Stimulated activated CD8-positive, alpha-beta memory T cell treated with anti-CD3 and anti-CD28 coated beads, Interleukin-15, amount 100 ng/mL, for 24 hours (primary cell): ENCODE measurements at regions not wholly inside any gene's neighbourhood (a gene's known extent, or its start where the extent isn't known, plus 50 kb on each side); places are given as distances from the start of the nearest gene placed in this dataset.

Experiments used
- DNase-seq: peaks from one replicate; pipeline ENCODE4 v3.0.0-alpha.2; 2020; ENCODE audit warnings: low read depth

DNA sequence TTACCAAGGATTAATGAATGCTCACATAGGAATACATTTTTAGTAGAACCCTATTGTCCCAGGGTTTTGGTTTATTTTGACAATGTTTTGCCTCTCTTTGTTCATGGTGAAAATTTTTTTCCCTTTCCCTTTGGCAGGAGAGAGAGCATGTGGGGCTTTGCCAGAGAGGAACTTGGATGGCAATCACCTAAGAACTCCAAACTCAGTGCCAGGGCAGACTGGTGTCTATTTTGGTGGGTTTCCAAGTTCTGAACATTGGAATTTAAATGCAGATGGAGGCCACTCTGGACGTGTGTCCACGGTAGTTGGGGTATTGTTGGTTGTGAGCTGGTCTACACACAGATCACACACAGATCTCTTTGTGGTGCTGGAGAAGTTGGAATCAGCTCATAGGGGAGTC is 2091.1 kb upstream of the PIK3C3 start:
- DNase-seq: no peak

DNA sequence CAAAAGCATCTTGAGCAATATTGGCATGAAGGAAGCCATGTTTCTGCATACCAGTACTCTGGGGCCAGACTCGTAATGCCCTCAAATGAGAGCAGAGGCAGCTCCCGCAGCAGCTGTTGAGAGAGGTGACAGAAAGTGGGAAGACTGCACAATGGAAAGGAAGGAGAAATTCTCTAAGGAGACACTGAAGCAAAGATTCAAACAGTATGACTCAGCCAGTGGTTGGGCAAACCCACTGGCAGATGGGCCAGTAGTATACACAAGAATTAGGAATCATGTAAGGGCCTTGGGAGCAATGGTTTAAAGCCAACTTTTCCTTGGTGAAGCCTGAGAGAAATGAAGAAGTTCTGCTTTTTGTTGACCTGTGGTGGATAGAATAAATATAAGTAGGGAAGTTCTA is 2092.7 kb upstream of the PIK3C3 start:
- DNase-seq: no peak

DNA sequence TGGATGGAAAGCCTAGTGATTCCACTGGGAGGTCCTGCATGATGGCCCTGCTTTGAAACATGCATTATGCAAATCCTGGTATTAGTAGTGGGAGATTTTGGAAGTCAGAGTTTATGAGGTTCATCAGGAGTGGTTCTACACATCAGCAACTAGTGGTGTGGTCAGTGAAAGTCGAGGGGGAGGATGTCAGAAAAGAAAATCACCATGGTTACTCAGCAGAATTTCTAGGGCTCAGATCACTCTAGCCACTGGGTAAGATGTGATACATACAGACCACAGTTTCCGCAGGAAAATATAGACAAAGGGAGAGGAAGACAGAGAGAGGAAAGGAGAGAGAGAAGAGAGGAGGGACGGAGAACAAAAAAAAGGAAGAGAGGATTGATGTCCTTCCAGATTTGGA is 2100.7 kb upstream of the PIK3C3 start:
- no peak for DNase-seq

DNA sequence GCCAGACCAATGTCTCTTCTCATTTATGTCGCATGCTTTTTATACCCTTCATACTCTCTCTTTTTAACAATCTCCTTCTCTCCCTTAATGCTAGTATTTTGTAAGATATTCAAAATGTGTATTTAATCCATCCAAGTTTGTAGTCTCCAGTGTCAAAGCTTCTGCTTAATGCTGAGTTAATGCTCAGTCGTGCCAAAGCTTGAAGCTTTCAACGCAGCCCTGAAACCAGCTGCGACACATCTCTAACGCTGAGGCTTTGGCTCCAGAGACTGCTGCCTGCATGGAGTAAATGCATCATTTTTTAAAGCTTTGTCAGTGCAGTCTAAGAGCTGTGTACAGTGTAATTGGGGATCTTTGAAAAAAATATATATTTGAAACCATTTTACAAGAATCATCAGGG is 2108.8 kb upstream of the PIK3C3 start:
- no peak for DNase-seq

DNA sequence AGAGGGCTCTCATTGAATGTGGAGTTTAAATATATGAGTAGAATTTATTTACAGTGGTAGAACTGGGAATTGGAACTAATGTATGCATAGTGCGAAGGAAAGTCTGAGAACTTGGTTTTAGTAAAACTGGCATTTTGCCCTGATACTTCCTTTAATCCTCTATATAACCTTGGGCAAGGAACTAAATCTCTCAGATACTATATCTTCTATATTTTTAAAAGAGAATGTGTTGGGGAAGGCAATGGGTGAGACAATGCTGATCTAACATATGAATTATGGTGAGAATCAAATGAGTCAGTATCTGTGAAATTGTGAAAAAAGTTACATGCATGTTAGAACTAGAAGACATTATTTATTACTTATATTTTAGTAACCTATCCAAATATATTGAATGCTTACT is 2109.4 kb upstream of the PIK3C3 start:
- no peak for DNase-seq

DNA sequence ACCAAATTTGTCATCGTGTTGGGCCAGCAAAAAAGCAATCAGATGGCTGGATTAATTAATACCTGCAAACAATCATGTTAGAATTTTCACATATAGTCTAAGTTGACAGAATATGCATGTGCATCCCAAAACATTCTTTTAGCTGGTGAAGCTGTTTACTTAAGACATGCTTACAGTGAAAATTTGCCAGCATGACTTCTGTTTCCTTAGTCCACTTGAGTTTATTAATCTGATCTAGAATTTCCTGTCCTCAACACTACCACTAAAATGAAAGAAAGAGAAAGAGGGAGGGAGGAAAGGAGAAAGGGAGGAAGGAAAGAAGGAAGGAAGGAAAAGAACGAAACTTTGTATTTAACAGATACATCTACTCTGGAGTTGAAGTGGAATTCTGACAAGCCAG is 2109.9 kb upstream of the PIK3C3 start:
- DNase-seq: no peak

DNA sequence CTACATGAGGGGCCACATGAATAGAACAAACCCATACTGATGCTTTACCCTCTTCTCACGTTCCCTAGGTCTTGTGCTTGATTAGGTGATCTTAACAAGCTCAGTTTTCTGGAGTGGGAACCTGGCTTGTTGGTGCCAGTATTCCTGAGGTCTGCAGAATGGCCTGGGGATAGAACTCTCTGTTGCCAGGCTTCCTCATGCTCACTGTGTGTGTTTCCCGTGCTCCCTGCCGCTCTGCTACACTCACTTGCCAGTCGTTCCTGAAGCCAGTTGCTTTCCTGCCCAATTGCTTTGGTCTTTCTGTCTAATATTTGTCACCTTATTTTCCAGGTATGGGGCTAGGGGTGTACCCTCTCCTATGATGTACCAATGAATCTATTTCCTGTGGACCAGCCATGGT is 2111.5 kb upstream of the PIK3C3 start:
- no peak for DNase-seq

DNA sequence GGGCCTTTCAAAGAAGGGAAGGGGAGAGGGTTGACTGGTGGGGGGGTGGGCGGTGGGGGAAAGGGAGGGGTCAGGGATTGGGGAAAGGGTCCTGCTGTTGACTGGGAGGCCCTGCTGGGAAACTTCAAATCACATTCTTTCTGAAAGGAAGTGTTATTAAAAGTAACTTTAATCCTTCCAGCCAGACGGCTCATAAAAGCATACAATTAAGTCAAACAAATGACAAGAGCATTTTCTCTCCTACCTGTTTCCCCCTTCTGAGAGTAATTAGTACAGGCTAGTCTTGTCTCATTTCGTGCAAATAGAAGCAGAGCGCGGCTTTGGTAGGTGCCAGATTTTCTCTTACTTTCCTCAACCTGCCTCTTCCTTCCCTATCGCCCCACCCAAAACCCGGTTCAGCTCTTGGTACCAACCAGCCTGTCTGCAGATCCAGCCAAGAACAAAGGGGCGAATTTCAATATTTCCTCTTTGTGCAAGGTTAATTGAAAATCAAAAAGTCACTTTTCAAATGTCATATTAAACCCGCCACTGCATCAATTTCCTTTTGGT is 2112.6 kb upstream of the PIK3C3 start:
- DNase-seq: no peak

DNA sequence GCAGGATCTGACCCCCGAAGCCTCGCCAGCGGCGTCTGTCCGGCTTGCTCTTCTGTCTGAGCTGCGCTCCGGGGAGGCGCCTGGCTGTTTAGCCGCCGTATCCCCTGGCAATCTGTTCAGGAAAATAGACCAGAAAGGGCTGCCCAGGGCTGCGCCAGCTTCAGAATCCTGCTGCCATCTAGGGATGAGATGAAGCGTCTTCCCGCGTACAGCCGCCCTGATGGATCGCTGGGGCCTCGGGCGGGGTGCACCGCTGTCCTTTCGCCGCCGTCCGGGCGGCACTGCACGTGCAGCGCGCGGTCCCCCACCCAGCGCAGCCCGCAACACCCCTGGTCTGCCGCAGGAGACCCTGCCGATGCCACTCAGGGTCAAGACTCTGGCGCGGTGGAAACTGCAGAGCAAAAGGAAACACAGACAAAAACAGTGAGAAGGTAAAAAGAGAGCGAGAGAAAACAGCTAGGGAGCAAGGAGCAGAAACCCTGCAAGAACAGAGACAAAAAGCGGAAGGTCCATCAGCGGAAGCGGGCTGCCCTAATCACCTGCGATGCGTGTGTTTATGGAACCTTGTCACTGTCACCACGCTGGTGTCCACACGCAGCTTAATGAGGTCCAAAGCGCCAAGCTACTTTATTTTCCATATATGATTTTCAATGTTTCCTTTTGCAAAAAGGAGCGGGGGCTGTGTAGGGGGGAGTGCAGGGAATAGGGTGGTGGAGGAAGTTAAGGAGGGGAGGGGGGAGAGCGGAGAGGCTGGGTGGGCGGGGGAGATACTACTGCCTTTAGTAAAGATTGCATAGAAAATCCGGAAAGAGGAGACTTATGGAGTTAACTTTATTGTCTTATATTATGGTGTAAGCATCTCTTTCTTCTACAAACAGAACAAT is 2113.3 kb upstream of the PIK3C3 start:
- DNase-seq: no peak

DNA sequence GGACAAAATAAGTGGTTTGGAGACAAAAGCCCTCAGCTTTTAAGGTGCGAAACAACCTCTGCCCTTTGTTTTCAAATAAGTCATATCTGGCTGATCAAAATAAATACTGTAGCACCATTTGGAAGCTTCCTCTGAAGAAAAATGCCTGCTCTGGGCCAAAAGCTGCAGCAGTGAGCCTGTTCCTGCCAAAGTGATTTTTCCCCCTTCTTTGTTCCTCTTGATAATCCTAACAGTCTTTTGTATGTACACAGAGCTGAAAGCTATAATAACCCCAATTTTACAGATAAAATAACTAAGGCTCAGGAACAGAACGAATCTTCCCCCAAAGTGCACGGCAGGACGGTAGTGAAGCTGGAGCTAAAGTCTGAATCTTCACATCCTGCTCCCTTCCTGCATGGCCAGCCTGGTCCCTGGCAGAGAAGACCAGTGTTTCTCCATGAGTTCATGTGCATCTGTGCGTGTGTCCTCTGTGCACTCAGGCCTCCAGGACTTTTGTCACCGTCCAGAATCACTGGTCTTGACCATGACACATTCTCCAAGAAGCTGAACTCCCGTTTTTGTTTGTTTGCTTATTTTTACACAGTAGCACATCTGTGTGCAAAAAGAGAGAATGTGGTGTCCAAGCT is 2114.1 kb upstream of the PIK3C3 start:
- DNase-seq: no peak

DNA sequence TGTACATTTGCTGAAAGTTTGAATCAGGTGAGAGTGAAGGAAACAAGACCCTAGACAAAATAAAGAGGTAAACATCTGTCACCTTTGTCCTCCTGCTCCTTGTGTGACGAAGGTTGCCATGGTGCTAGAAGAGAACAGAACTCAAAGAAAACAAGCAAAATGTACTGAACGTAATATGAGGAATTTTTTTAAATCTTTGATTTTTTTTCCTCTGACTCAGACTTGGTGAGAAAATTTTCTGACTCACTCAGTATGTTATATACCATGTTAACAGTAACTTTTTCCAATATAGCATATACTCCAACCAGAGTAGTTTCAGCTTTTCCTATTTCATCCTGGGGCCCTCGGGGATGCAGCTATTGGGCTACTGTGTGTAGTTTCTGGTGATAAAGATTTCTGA is 2114.6 kb upstream of the PIK3C3 start:
- DNase-seq: no peak

DNA sequence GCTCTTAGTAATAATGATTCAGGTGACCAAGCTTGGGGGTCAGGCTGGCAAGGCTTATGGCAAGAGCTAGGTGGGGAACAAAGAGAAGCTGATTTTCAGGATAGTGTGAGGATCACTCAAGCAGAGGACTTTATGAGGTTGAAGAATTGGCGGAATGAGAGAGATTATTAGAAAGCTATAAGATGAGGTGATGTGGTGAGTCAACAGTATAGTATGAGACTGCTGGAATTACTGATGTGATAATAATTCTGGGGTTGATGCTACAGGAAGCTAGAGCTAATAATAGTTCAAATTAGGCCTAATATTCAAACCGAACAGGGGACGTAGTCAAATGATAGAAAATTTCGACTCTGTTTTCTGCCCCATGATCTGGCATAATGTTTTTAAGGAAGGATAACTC is 2115.3 kb upstream of the PIK3C3 start:
- DNase-seq: no peak

DNA sequence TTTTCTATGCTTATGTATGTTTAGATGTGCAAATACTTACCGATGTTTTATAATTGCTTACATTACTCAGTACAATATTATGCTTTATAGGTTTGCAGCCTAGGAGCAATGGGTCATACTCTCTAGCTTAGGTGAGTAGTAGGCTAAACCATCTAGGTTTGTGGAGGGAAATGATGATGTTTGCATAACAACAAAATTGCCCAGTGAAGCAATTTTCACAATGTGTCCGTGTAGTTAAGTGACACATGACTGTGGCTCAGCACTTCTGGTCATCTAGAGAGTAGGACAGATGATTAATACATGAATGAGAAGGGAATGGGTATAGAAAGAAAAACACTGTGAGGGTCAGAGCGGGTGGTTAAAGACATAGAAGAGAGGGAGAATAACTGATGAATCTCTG is 2116.2 kb upstream of the PIK3C3 start:
- no peak for DNase-seq

DNA sequence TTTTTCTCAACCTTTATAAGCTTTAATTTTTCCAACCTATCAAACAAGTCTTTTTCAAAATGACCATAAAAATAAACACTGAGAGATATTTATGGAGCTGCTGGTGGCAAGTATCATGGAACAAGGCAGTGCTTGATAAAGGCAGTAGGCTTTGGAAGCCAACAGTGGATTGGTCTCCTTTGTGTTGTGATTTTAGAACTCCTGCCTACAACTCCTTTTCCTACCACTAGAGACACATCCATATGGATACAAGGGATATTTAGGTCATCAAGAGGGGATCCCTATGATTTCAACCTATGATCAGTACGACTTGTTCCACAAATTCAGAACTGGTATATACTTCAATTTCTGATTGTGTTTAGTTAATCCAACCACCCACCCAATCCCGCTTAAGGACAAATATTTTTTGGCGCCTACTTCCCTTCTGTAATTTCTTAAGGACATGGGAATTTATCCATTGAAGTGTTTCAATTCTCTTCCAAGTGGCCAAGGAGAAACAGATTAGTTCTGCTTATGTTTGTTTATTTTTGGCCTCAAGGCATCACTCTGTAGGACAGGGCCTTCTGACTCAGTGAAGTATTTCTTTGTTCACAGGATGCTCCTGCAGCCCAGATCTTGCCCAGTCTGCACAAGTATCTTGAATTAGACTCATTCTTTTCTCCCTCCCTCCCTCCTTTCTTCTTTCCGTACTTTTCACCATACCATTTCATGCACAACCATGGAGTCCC is 2119.6 kb upstream of the PIK3C3 start:
- DNase-seq: no peak

DNA sequence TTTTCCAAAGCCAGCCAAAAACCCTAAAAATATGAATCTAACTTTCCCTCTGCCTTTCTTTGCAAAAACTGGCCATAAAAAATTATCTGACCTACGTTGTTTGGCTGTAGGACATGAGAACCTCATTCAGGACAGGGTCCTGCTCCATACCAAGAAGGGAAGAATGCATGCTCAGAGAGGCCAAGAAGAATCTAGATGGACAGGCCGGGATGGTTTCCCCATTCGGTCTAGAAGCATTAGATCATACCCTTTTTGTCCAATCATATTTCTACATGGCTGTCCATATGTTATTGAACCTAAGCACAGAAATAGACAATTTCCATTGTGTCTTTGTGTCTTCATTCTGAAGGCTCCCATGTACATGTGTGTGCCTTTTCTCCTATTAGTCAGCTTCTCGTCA is 2120.4 kb upstream of the PIK3C3 start:
- DNase-seq: no peak

DNA sequence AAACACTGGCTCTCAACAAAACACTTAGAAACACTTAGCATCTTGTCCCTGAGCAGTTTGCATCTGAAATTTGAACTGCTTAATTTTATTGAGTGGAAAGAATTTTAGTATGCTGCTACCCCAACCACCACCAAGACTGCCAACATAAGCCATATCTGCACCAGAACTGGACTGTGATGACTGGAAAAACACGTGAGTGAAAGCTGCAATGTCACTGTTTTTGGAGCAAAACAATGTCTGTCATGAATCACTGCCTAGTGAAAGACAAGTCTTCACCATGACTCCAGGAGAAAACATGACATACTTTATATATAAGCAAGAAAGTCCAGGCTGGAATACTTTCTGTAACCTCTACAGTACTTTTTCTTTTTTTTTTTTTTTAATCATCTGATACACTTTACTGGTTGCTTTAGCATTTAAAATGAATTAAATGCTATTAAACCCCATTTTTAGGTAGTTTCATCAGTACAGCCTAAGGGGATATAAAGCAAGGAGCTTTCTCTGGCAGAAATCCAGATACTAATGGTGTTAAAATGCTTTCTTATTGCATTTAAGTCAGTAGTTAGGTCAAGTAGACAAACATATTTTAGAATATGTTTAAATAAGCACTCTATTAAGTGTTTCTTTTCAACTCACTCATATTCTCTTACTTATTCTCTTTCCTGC is 2129.4 kb upstream of the PIK3C3 start:
- no peak for DNase-seq

DNA sequence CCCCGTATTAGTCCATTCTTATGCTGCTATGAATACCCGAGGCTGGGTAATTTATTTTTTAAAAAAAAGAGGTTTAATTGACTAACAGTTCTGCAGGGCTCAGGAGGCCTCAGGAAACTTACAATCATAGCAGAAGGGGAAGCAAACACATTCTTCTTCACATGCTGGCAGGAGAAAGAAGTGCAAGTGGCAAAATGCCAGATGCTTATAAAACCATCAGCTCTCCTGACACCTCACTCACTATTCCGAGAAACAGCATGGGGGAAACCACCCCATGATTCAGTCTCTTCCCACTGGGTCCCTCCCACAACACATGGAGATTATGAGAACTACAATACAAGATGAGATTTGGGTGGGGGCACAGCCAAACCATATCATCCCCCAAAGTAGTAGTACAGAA is 2148.5 kb upstream of the PIK3C3 start:
- no peak for DNase-seq

DNA sequence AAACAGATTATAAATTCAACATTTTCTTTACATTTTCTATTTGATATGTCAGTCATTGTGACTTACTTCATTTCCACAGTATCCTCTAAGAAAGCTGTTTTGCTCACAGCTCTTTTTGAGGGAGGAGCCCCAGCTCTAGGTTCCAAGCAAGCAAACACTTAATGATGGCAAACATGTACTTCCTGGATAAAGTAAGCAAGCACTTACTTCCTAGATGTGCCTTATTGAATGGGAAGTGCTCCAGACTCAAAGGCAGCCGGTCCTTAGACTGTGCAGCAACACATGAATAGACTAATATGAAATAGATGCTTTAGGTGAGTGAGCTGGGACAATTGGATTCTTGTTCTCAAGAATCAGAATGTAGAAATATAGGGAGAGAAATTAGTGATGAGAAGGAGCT is 2149.8 kb upstream of the PIK3C3 start:
- no peak for DNase-seq

DNA sequence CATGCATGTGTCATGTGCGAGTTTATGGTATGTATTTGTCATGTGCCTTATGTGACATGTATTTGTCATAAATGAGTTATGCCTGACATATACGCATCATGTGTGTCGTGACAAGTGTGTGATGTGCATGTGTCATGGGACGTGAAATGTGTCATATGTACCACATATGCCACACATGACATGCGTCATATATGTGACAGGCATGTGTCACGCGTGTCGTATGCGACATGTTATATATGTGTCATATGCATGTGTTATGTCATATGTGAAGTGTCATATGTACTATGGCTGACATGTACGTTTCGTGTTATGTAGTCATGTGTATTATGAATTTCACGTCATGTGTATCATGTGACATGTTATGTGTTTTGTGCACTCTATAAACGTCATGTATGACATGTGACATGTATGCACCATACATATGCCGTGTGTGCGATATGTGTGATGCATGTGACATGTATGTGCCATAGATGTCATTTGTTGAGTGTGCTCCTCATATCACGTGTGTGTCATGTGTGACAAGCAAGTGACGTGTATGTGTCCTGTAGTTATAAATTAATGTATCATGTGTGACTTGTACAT is 2152.3 kb upstream of the PIK3C3 start:
- DNase-seq: no peak

DNA sequence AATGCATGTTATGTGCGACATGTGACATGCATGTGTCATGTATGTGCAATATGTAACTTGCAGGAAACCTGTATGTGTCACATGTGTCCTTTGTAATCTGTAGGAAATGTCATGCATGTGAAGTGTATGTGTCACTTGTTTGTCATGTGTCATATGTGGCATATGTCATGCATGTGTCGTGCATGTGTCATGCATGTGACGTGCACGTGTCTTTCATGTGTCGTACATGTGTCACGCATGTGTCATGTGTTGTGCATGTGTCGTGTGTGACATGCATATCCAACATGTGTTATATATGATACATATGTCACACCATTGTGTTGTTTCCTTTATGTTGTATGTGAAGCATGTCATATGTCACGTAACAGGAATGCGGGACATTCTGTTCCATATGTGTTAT is 2153.2 kb upstream of the PIK3C3 start:
- DNase-seq: no peak

DNA sequence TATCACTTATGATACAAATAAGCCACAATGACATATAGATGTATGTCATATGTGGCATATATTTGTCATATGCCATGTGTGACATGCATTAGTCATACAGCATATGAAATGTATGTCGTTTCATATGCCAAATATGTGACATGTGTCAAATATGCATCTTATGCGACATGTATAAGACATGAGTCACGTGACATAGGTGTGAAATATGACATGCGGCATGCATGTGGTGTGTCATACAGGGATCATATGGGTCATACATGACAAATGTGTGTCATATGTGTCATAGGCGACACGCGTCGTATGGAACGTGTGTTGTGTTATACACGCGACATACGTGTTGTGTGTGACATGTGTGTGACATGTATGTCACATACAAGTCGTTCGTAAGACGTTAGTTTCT is 2154.0 kb upstream of the PIK3C3 start:
- no peak for DNase-seq

DNA sequence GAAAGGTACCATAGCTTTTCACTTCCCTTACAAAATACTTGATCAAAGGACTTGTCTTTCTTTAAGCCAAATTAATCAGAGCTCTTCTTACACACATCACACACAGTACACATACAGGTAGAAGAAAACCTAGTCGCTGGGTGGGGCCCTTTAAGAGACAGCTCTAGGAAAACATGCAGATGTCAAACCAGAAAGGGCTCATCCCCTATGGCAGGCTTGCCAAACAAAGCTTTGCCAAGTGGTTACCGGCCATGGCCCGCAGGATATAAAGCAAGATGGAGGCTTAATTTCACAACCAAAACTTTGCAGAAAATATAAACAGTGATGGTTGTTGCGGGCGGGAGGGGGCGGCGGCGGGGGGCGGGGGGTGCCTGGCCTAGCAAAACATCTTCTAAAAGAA is 2156.0 kb upstream of the PIK3C3 start:
- no peak for DNase-seq
